Lung microvascular endothelial cell (primary cell): ENCODE measurements at regions not wholly inside any gene's neighbourhood (a gene's known extent, or its start where the extent isn't known, plus 50 kb on each side); places are given as distances from the start of the nearest gene placed in this dataset.
"Not testable (repeated sequence)": the region's sequence is repeated elsewhere in the genome, so short reads cannot be mapped to it uniquely, and the experiment has no call there.

ENCODE experiments used
- DNase-seq, 2 donors: peaks; one replicate each; pipeline versions ENCODE4 v3.0.0 to v3.0.0-alpha.2; 2010; ENCODE audit warnings: low read depth in 2 of 2

DNA sequence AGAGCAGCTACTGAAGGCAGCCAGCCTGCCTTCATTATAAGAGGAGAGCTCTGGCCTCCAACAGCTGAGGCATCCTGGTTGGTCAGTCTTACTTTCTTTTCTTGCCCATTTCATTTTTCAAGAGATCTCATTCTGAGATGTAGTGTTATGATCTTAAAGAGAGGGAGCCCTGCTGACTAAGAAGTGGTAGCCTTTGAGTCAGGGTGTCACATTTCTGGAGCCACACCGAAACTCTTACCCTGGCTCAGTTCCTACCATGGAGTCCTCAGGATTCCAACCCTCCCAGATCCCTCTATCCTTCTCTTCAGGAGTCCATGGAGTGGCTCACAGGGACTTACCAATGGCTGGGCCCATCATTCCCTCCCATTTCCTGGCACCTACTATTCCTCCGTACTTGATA, 386.1 kb upstream of the LARGE1 start:
- no peak for DNase-seq

GRCh38 chr22:34308101-34308500, 387.8 kb upstream of the LARGE1 start:
- DNase-seq, result no peak

GRCh38 chr22:34319346-34319745, 399.1 kb upstream of the LARGE1 start:
- no peak for DNase-seq

GRCh38 chr22:34324763-34325162, 404.5 kb upstream of the LARGE1 start:
- DNase-seq, result no peak

DNA sequence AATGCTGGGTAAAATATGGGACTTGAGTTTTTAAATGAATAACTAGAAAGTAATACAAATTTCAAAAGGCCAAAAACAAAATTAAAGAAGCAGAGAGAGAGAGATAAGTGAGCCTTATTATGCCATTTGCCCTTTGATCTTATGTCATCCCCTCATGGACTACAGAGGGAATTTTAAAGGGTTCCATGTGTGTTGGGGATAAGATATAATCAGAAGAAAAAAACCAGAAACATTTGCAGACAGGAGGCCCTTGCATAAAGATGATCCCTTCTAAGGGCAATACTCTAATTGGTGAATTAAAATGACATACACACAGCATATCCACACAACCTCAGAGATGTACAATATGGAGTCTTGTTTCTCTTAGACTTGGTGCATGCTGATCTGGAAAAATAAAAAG, 406.6 kb upstream of the LARGE1 start:
- DNase-seq, result no peak

GRCh38 chr22:34330432-34330831, 410.2 kb upstream of the LARGE1 start:
- no peak for DNase-seq

GRCh38 chr22:34333285-34333684, 413.0 kb upstream of the LARGE1 start:
- no peak for DNase-seq

GRCh38 chr22:34334893-34335292, 414.6 kb upstream of the LARGE1 start:
- no peak for DNase-seq

- DNase-seq, result no peak
These were observed 424.4 kb upstream of the LARGE1 start for GRCh38 chr22:34344702-34345101.

- no peak for DNase-seq
These were observed 434.0 kb upstream of the LARGE1 start for GRCh38 chr22:34354071-34354817.

DNA sequence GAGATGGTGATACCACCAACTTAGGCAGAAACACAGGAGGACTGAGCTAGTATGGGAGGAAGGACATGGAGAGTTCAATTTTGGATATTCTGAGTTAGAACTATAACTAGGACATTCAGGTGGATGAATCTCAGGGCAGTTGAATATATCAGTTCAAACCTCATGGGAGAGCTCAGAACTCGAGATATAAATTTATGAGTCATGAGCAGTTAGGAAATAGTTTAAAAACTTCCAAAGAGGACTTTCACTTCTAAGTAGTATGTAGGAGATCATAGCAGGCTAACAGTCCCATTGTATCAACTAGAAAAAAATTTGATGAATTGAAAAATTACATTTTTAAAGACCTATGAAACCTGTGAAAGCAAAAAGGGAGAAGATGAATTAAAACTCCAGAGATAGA, 436.2 kb upstream of the LARGE1 start:
- DNase-seq, result no peak

GRCh38 chr22:34370711-34371110, 450.4 kb upstream of the LARGE1 start:
- DNase-seq, result no peak

GRCh38 chr22:34379825-34380224, 459.5 kb upstream of the LARGE1 start:
- no peak for DNase-seq

DNA sequence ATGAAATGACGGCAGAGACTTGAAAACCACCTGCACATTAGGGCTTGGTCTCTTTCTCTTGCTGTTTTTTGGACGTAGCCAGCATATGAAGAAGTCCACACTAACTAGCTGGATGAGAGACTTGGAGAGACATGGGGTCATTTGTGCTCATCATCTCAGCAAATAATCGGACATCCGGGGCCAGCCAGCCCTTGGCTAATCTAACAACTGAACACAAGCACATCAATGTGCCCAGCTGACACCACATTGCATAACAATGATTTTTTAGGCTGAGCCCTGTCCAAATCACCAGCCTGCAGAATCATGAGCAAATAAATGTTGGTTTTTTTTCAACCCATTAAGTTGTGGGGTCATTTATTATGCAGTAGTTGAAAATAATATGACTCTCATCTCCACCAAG, 460.3 kb upstream of the LARGE1 start:
- DNase-seq, result no peak

GRCh38 chr22:34390400-34390799, 470.1 kb upstream of the LARGE1 start:
- DNase-seq, result no peak

DNA sequence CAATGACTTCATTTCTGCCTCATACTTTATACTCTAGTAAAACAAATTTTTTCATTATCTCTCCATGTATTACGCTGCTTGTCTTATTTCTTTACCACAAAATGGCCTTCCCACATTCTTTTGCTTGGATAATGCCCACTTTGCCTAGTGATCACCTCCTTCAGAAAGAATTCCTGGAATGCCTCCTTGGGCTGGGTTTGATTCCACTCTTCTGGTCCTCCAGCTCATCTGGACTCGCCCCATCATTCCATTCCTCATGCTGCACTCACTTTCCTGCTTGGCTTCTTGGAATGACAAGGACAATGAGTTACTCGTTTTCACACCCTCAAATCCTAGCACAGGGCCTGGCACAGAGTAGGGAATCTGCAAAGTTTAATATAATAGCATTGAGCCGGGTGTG, 475.1 kb upstream of the LARGE1 start:
- DNase-seq, result no peak

- no peak for DNase-seq
These were observed 483.4 kb upstream of the LARGE1 start for GRCh38 chr22:34403667-34404066.

GRCh38 chr22:34410111-34410510, 489.8 kb upstream of the LARGE1 start:
- no peak for DNase-seq

DNA sequence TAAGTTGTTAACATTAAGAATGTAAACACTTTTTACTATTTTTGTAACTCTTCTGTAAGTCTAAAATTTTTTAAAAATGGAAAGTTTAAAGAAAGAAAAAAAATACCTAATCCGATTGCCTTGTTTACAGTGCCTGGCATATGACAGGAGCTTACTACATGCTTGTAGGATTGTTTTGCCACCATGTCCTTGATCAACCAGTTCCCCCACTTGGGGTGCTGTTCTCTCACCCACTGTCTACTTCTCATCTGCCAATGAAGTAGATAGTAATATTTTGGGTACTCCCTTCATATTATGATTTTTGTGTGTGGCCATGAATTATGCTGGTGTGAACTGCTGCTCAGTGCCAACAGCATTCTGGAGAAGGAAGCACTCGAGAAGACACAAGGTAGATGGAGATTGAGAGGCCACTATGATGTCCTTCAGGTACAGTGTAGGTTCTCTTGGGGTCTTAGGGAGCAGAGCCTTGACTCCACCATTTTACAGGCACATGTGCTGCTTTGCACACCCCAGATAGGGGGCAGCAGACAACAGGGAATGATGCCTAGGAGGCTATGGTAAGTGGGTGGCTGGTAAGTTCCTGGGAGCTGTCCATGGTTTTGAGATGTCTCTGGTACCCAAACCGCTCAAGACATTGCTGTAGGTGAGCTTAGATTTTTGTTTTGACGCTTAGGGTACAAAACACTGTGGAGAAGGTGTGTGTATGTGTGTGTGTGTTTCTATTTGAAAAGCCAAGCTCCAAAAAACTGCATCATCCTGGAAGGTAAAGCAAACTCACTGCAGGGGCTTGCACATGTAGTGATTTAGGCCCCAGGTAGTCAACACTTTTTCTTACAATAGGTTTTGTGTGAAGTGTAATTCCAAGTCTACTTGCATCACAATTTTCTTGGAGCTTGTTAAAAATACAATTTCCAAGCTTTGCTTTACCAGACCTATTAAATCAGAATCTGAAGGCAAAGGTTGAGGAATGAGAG, 494.5 kb upstream of the LARGE1 start:
- peak in 1 of 2 donors; percentile 24 for DNase-seq

GRCh38 chr22:34416022-34416860, 496.0 kb upstream of the LARGE1 start:
- no peak for DNase-seq

DNA sequence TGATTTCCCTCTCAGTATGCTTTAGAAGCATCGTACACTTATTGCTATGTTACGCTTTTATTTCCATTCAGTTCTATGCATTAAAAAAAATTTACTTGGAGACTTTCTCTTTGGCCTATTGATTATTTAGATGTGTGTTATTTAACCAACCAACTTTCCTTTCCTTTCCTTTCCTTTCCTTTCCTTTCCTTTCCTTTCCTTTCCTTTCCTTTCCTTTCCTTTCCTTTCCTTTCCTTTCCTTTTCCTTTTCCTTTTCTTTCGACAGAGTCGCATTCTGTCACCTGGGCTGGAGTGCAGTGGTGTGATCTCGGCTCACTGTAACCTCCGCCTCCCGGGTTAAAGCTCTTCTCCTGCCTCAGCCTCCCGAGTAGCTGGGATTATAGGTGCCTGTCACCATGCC, 502.7 kb upstream of the LARGE1 start:
- not testable (repeated sequence) for DNase-seq

- DNase-seq, result no peak
These were observed 507.2 kb upstream of the LARGE1 start for GRCh38 chr22:34427436-34427835.
